Neural cell (in vitro differentiated cells): ENCODE measurements at regions not wholly inside any gene's neighbourhood (a gene's known extent, or its start where the extent isn't known, plus 50 kb on each side); places are given as distances from the start of the nearest gene placed in this dataset.

Experiments used
- CTCF ChIP-seq: fragments of 450-650 bp; IDR thresholded peaks from 2 replicates; pipeline ENCODE4 v1.5.1; 2014; ENCODE audit warnings: antibody characterized with exemption, mild to moderate bottlenecking, moderate library complexity; ENCODE audit not compliant: poor library complexity, severe bottlenecking
- EP300 ChIP-seq: fragments of 450-650 bp; conservative IDR thresholded peaks from 2 replicates; pipeline ENCODE4 v1.6.1; 2014; ENCODE audit warnings: antibody characterized with exemption, mild to moderate bottlenecking, moderate library complexity; ENCODE audit not compliant: poor library complexity, severe bottlenecking
- EZH2 ChIP-seq: fragments of 200-600, 300-800 bp; shearing (Covaris generic), sonication (generic); IDR thresholded peaks from 2 replicates; pipeline ENCODE4 v1.6.1; 2014; ENCODE audit warnings: antibody characterized with exemption, low read length, borderline replicate concordance, mild to moderate bottlenecking; ENCODE audit not compliant: insufficient read depth, poor library complexity, severe bottlenecking
- MXI1 ChIP-seq: fragments of 450-650 bp; conservative IDR thresholded peaks from 2 replicates; pipeline ENCODE4 v1.6.1; 2014; ENCODE audit warnings: antibody characterized with exemption, mild to moderate bottlenecking; ENCODE audit not compliant: poor library complexity, severe bottlenecking
- POLR2AphosphoS5 ChIP-seq: IDR thresholded peaks from 2 replicates; pipeline ENCODE4 v1.6.1; 2012
- REST ChIP-seq: IDR thresholded peaks from 2 replicates; pipeline ENCODE4 v1.6.1; 2012; ENCODE audit warnings: borderline replicate concordance
- SMC3 ChIP-seq: fragments of 450-650 bp; conservative IDR thresholded peaks from 2 replicates; pipeline ENCODE4 v1.6.1; 2014; ENCODE audit warnings: antibody characterized with exemption, mild to moderate bottlenecking, moderate library complexity; ENCODE audit not compliant: poor library complexity
- TAF1 ChIP-seq: IDR thresholded peaks from 2 replicates; pipeline ENCODE4 v1.6.1; 2012; ENCODE audit warnings: low read depth

GRCh38 chr4:144366425-144366824, 225.9 kb upstream of the GYPA start:
- TF ChIP-seq CTCF, result no peak
- TF ChIP-seq REST, result no peak
- TF ChIP-seq POLR2AphosphoS5, result no peak
- TF ChIP-seq EZH2, result no peak
- no peak for TF ChIP-seq EP300
- no peak for TF ChIP-seq TAF1
- no peak for TF ChIP-seq MXI1
- TF ChIP-seq SMC3, result no peak
